Astrocyte (in vitro differentiated cells and primary cell): ENCODE measurements at regions not wholly inside any gene's neighbourhood (a gene's known extent, or its start where the extent isn't known, plus 50 kb on each side); places are given as distances from the start of the nearest gene placed in this dataset.

ENCODE experiments used
- DNase-seq: peaks from one replicate; pipeline ENCODE4 v3.0.0-alpha.2; 2010; ENCODE audit warnings: low read depth
- FAIRE-seq: peaks from 2 replicates; lab custom pipeline; 2011; peaks lifted over from hg19 to GRCh38; lab: Jason Lieb, UNC
- H2AFZ ChIP-seq: 2 replicates; pipeline ENCODE4 v1.6.0; 2012; ENCODE audit warnings: low read depth, low read length, inconsistent platforms
- H3K27ac ChIP-seq: 2 replicates; pipeline ENCODE4 v1.5.1; 2011; ENCODE audit warnings: low read depth, low read length, inconsistent platforms
- H3K27me3 ChIP-seq: 2 replicates; pipeline ENCODE4 v1.6.0; 2011; ENCODE audit warnings: low read length, inconsistent platforms; ENCODE audit not compliant: insufficient read depth
- H3K36me3 ChIP-seq: 2 replicates; pipeline ENCODE4 v1.5.1; 2011; ENCODE audit warnings: low read length, inconsistent platforms; ENCODE audit not compliant: insufficient read depth
- H3K4me1 ChIP-seq: 2 replicates; pipeline ENCODE4 v1.5.1; 2011; ENCODE audit warnings: low read length, inconsistent platforms; ENCODE audit not compliant: insufficient read depth
- H3K4me2 ChIP-seq: 2 replicates; pipeline ENCODE4 v1.6.0; 2012; ENCODE audit warnings: low read length, inconsistent platforms
- H3K4me3 ChIP-seq: 2 replicates; pipeline ENCODE4 v1.5.1; 2011; ENCODE audit warnings: low read depth, mild to moderate bottlenecking, low read length, inconsistent platforms; ENCODE audit not compliant: insufficient read depth
- H3K79me2 ChIP-seq: 2 replicates; pipeline ENCODE4 v1.6.0; 2012; ENCODE audit warnings: mild to moderate bottlenecking, low read length, inconsistent platforms; ENCODE audit not compliant: insufficient read depth
- H3K9ac ChIP-seq: 2 replicates; pipeline ENCODE4 v1.6.0; 2012; ENCODE audit warnings: mild to moderate bottlenecking, low read length, inconsistent platforms
- H3K9me3 ChIP-seq: 2 replicates; pipeline ENCODE4 v1.5.1; 2012; ENCODE audit warnings: low read depth, mild to moderate bottlenecking, low read length, inconsistent platforms; ENCODE audit not compliant: insufficient read depth
- H4K20me1 ChIP-seq: 2 replicates; pipeline ENCODE4 v1.6.0; 2012; ENCODE audit warnings: low read length, inconsistent platforms; ENCODE audit not compliant: insufficient read depth
- H3K27ac Mint-ChIP-seq: one replicate; pipeline ENCODE4 v1.8.0; 2021; ENCODE audit warnings: mild to moderate bottlenecking, mixed read lengths; ENCODE audit not compliant: unreplicated experiment
- H3K27me3 Mint-ChIP-seq: one replicate; pipeline ENCODE4 v1.8.0; 2021; ENCODE audit warnings: low read depth, mixed read lengths; ENCODE audit not compliant: unreplicated experiment
- H3K36me3 Mint-ChIP-seq: one replicate; pipeline ENCODE4 v1.8.0; 2021; ENCODE audit warnings: low read depth, mixed read lengths; ENCODE audit not compliant: unreplicated experiment
- H3K4me1 Mint-ChIP-seq: one replicate; pipeline ENCODE4 v1.8.0; 2021; ENCODE audit warnings: low read depth, mixed read lengths; ENCODE audit not compliant: unreplicated experiment
- H3K4me3 Mint-ChIP-seq: one replicate; pipeline ENCODE4 v1.8.0; 2021; ENCODE audit warnings: mild to moderate bottlenecking, moderate library complexity, mixed read lengths; ENCODE audit not compliant: unreplicated experiment
- H3K9me3 Mint-ChIP-seq: one replicate; pipeline ENCODE4 v1.8.0; 2021; ENCODE audit warnings: mild to moderate bottlenecking, mixed read lengths; ENCODE audit not compliant: unreplicated experiment
- EZH2 ChIP-seq: IDR thresholded peaks from 2 replicates; pipeline ENCODE4 v1.6.1; 2012; ENCODE audit warnings: mild to moderate bottlenecking, low read length, inconsistent platforms; ENCODE audit not compliant: insufficient read depth
- TF ChIP-seq, protein P1 (sequence below): IDR thresholded peaks from 2 replicates; pipeline ENCODE4 v1.5.1; 2011; ENCODE audit warnings: low read depth, mild to moderate bottlenecking, inconsistent platforms, low read length, moderate library complexity; ENCODE audit not compliant: insufficient read depth

DNA sequence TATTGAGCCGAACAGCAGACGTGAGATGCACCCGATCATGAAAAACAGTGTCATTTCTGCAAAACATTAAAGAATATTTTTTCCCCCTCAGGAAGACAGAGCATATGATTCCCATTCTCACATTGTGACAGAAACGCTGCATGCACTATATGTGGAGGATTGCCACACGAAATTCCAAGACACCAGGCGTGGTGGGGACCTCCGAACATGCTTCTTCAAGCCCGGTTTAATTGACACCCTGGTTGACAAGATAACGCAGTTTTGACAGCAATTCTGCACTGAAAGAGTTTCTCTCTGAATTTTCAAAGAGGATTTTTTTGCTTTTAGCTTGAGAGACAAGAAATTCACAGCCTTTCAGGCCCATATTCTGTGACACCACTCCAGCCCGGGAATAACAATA, 442.8 kb upstream of the NRP1 start:
- H3K27ac Mint-ChIP-seq = no peak overlapping the region
- no peaks in the 10 kb centered on the region for H4K20me1 ChIP-seq
- H3K9me3 ChIP-seq = no peaks in the 10 kb centered on the region

GRCh38 chr10:33776419-33777070, 442.1 kb upstream of the NRP1 start:
- DNase-seq = no peak
- Histone ChIP-seq H3K27ac (no peak overlapping the region), H3K9me3 (no peaks in the 10 kb centered on the region), H2AFZ (no peak overlapping the region), H3K9ac (no peak overlapping the region), H3K4me1 (peaks cover 4% of the 10 kb centered on the region), H3K79me2 (no peaks in the 10 kb centered on the region), H4K20me1 (no peaks in the 10 kb centered on the region), H3K27me3 (no peaks in the 10 kb centered on the region), H3K4me2 (no peak overlapping the region), H3K4me3 (no peak overlapping the region), H3K36me3 (no peaks in the 10 kb centered on the region)
- Mint-ChIP-seq H3K4me3 (no peak overlapping the region), H3K4me1 (peaks cover 4% of the 10 kb centered on the region), H3K27ac (no peak overlapping the region), H3K27me3 (peaks cover 6% of the 10 kb centered on the region), H3K36me3 (no peaks in the 10 kb centered on the region), H3K9me3 (no peaks in the 10 kb centered on the region)
- TF ChIP-seq, protein P1, sequence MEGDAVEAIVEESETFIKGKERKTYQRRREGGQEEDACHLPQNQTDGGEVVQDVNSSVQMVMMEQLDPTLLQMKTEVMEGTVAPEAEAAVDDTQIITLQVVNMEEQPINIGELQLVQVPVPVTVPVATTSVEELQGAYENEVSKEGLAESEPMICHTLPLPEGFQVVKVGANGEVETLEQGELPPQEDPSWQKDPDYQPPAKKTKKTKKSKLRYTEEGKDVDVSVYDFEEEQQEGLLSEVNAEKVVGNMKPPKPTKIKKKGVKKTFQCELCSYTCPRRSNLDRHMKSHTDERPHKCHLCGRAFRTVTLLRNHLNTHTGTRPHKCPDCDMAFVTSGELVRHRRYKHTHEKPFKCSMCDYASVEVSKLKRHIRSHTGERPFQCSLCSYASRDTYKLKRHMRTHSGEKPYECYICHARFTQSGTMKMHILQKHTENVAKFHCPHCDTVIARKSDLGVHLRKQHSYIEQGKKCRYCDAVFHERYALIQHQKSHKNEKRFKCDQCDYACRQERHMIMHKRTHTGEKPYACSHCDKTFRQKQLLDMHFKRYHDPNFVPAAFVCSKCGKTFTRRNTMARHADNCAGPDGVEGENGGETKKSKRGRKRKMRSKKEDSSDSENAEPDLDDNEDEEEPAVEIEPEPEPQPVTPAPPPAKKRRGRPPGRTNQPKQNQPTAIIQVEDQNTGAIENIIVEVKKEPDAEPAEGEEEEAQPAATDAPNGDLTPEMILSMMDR = no peak
- FAIRE-seq = no peak

More for the DNA sequence above, 442.8 kb upstream of the NRP1 start:
- no peaks in the 10 kb centered on the region for H3K27me3 ChIP-seq
- no peaks in the 10 kb centered on the region for H3K79me2 ChIP-seq
- DNase-seq (no peak), FAIRE-seq (no peak)
- no peak for TF ChIP-seq EZH2
- TF ChIP-seq, protein P1 = no peak
- no peak overlapping the region for H3K27ac ChIP-seq
- peaks cover 6% of the 10 kb centered on the region for H3K27me3 Mint-ChIP-seq
- H2AFZ ChIP-seq = no peak overlapping the region
- H3K9me3 Mint-ChIP-seq = no peaks in the 10 kb centered on the region
- no peak overlapping the region for H3K4me3 ChIP-seq
- H3K36me3 Mint-ChIP-seq = no peaks in the 10 kb centered on the region
- no peak overlapping the region for H3K9ac ChIP-seq
- H3K4me1 ChIP-seq = peaks cover 4% of the 10 kb centered on the region
- peaks cover 3% of the 10 kb centered on the region for H3K4me1 Mint-ChIP-seq
- H3K4me2 ChIP-seq = no peak overlapping the region
- H3K36me3 ChIP-seq = no peaks in the 10 kb centered on the region
- no peak overlapping the region for H3K4me3 Mint-ChIP-seq

DNA sequence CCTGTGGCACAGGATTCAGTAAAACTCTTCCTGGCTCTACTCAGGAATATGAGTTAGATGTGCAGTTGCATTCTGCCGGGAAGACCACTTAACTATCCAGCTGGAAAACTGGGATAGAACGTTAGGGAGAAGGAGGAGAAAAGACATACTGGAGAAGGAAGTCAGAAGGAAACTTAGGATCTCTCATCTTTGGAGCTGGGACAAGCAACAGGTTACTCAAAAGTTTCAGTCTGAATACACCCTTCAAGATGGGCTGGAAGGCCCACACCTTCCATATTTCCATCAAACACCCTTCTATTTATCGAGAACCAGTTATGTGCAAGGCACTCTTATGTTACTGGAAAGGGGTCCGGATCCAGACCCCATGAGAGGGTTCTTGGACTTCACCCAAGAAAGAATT, 440.4 kb upstream of the NRP1 start:
- Histone ChIP-seq H3K4me3 (no peak overlapping the region), H4K20me1 (no peaks in the 10 kb centered on the region), H3K9me3 (no peaks in the 10 kb centered on the region), H3K27ac (no peak overlapping the region), H2AFZ (no peak overlapping the region), H3K9ac (no peak overlapping the region), H3K4me2 (no peak overlapping the region), H3K36me3 (no peaks in the 10 kb centered on the region), H3K4me1 (peaks cover 4% of the 10 kb centered on the region), H3K27me3 (no peaks in the 10 kb centered on the region), H3K79me2 (no peaks in the 10 kb centered on the region)
- Mint-ChIP-seq H3K36me3 (no peaks in the 10 kb centered on the region), H3K4me1 (peaks cover 4% of the 10 kb centered on the region), H3K27ac (no peak overlapping the region), H3K9me3 (no peaks in the 10 kb centered on the region), H3K4me3 (no peak overlapping the region), H3K27me3 (peaks cover 6% of the 10 kb centered on the region)
- FAIRE-seq (no peak), DNase-seq (no peak)
- TF ChIP-seq EZH2 = no peak
- TF ChIP-seq, protein P1 = no peak
